ENCODE measurements at regions not wholly inside any gene's neighbourhood (a gene's known extent, or its start where the extent isn't known, plus 50 kb on each side); places are given as distances from the start of the nearest gene placed in this dataset.
"Not testable (repeated sequence)": the region's sequence is repeated elsewhere in the genome, so short reads cannot be mapped to it uniquely, and the experiment has no call there.

GRCh38 chr4:136012220-136012619 is 1520.1 kb downstream of the PCDH18 start:
- DNase-seq = no peak

GRCh38 chr4:136009258-136009832 is 1522.9 kb downstream of the PCDH18 start:
- DNase-seq = no peak

- no peak for DNase-seq
Observed at GRCh38 chr4:136007991-136008390, 1524.3 kb downstream of the PCDH18 start.

- DNase-seq = no peak
Observed at GRCh38 chr4:136002316-136002715, 1530.0 kb downstream of the PCDH18 start.

GRCh38 chr4:136001791-136002190 is 1530.5 kb downstream of the PCDH18 start:
- no peak for DNase-seq

DNA sequence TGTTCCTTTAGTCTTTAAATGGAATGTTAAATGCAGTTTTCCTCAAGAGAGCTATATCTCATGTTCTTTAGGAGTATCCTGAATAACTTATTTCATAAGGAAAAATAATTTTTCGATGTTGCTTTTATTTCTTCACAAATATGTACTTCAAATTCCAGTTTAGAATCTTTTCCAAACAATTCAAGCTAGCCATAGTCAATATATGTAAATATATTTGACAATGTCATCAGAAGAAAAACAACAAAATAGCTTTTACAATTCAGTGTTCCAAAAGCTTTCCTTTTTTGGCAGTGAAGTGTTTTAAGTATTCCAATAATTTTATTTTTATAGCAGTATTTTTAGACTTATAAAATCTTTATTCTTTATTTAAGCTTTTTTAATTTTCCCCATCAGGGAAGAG is 1532.0 kb downstream of the PCDH18 start:
- no peak for DNase-seq

GRCh38 chr4:135994360-135994759 is 1537.9 kb downstream of the PCDH18 start:
- no peak for DNase-seq

DNA sequence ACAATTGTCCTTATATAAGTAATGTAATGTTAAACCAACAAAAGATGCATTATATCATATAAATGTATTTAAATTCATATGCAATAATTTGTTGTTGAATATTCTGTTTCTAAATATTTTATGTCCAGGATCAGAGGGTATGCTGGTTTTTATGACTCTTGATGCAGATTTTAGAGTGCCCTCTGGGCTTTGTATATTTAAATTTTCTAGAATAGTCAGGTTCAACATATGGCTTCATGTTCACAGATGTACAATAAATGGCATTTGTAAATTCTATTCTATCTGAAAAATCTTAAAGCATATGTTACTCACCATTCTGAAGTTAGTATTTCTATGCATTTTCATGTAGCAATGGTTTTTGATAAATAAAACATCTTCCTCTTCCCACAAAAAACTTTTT is 1555.4 kb downstream of the PCDH18 start:
- no peak for DNase-seq

DNA sequence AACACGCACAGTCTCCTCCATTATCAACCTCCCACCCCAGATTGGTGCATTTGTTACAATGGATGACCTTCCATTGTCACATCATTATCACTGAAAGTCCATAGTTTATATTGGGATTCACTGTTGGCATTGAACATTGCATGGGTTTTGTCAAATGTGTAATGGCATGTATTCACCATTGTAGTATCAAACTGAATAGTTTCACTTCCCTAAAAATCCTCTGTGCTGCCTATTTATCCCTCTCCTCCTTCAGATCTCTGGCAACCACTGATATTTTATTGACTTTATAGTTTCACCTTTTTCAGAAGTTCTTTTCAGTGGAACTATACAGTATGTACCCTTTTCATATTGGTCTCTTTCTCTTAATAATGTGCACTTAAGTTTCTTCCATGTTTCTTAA is 1565.4 kb downstream of the PCDH18 start:
- DNase-seq = no peak

- DNase-seq = no peak
Observed at GRCh38 chr4:135963009-135963408, 1569.3 kb downstream of the PCDH18 start.

GRCh38 chr4:135949931-135950330 is 1582.4 kb downstream of the PCDH18 start:
- DNase-seq = no peak

DNA sequence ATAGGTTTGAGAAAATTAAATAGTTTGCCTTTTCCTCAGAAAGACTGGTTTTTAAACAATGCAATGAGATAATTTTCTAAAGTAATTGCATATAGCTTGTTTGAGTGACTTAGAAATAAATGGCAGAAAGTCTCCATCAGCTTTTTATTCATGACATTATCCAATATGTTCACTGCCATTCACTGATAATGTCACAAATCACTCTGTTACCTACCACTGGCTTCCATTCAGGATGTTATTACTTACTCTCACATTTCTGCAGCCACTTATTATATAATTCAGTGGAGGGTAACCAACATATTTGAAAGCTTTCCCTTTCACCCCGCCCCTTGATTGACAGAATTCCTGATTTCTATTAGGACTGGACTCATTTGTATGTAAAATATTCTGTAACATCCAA is 1583.5 kb downstream of the PCDH18 start:
- no peak for DNase-seq

GRCh38 chr4:135941671-135942070 is 1590.6 kb downstream of the PCDH18 start:
- no peak for DNase-seq

DNA sequence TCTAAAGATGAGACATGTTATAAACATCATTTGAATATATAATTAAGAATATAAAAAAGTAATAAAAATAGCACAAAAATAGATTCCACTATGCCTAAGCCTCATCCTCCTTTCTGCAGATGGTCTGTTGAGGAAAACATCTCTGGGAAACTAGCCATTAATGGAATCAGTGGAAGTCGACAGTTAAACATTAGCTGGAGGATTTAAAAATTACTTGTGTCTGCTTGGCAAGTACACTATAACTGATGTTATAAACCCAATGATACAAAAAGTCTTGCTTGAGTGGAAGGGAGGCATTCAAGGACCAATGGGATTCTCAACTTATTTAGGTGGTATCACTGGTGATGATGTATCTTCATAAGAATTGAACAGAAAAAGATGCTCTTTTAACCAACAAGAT is 1598.3 kb downstream of the PCDH18 start:
- no peak for DNase-seq

- no peak for DNase-seq
Observed at GRCh38 chr4:135927651-135928050, 1604.6 kb downstream of the PCDH18 start.

DNA sequence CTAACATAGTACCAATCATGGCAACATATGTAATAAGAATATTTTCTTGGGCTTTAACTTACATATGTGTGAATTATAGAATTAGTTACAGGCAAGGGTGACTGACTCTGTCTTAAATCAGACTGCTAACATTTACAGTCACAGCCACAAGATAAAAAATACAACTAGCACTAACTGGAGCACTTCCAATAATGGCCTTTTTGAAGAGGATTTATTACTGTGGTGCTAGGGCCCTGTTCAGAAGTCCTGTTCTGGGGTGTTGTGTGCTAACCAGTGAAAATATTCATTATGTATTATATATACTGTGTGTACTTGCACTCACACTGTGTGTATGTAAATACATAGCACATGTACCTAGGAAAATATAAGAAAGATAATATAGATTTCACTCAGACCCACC is 1611.2 kb downstream of the PCDH18 start:
- DNase-seq = no peak

DNA sequence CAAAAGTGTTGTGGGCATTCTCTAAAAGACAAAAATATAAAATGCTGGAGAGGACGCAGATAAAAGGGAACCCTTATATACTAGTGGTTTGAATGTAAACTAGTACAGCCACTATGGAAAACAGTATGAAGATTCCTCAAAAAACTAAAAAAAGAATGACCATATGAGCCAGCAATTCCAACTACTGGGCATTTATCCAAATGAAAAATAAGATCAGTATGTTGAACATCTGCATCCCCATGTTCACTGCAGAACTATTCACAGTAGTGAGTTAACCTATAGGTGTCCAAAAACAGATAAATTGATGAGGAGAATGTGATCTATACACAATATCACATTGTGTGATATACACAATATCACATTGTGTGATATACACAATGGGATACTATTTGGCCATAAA is 1615.3 kb downstream of the PCDH18 start:
- DNase-seq = peak; percentile 19

- DNase-seq = no peak
Observed at GRCh38 chr4:135900956-135901355, 1631.3 kb downstream of the PCDH18 start.

DNA sequence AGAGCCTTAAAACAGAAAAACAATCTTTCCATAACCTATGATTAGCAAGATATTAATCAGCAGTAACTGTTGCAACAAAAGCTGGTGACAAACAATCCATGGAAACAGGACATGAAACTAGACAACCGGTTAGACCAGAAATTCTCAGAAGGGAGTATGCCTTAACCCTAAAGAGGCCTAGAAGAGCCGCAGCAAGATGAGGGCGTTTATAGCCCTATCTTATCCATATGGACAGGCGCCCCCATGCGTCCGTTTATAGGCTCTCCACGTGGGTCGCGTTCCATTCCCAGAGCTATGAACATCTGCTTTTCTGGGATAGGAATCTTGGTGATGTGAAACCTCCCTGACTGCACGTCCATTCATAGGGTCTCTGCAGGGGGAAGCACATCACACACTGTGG is 1662.7 kb upstream of the PABPC4L start:
- not testable (repeated sequence) for DNase-seq

GRCh38 chr4:135840781-135841180 is 1639.2 kb upstream of the PABPC4L start:
- DNase-seq = no peak

GRCh38 chr4:135839712-135840111 is 1638.1 kb upstream of the PABPC4L start:
- DNase-seq = no peak

DNA sequence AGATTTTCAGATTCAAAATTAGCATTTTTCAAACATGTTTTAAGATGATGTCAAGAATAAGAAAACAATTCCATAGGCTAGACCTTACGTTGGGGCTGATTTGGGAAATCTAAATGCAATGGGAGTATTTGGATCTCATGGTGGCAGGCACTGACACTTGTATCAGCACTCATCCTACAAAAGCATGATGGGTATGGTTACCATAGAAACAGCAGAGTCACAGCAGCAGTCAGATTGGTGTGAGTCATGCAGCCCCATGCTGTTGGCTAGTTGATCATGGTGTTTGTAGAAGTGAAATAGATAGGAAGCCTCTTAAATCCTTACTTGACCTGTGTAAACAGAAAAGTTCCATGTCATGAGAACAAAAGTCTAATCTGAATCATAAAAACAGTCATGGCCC is 1637.3 kb upstream of the PABPC4L start:
- no peak for DNase-seq

DNA sequence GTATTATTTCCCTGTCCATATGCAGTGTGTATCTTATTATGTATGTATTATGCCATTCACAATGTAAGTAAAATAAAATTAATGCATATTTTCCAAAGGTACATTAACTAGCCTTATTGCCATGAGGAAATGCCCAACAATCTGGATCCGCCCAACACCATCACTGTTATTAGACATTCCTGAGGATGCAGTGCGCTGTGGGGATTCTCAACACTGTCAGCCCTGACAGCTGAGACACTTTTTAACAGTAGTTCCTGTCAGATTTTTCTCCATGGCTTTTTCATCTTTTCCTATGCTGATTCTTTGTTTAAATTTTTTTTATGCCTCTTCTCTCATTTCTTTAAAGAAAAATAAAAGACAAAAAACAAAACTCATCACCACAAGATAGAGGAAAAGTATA is 1632.9 kb upstream of the PABPC4L start:
- no peak for DNase-seq

GRCh38 chr4:135833529-135833928 is 1631.9 kb upstream of the PABPC4L start:
- DNase-seq = no peak

- no peak for DNase-seq
Observed at GRCh38 chr4:135824759-135825296, 1623.2 kb upstream of the PABPC4L start.
